KBM-7 (cell line): ENCODE measurements at regions not wholly inside any gene's neighbourhood (a gene's known extent, or its start where the extent isn't known, plus 50 kb on each side); places are given as distances from the start of the nearest gene placed in this dataset.
A peak's percentile ranks its signal among the peaks of the same experiment; 100 is the strongest.

ENCODE experiments used
- DNase-seq: peaks from one replicate; pipeline ENCODE4 v3.0.0-alpha.2; 2015
- in situ Hi-C: fragments of 300-500 bp; cut with MboI; formaldehyde crosslinking; loops from 2 replicates; pipeline ENCODE4 v1.14.3; 2020; ENCODE audit warnings: low sequenced_read_pairs, low pct_unique_long_range_greater_than_20kb, mixed read lengths

DNA sequence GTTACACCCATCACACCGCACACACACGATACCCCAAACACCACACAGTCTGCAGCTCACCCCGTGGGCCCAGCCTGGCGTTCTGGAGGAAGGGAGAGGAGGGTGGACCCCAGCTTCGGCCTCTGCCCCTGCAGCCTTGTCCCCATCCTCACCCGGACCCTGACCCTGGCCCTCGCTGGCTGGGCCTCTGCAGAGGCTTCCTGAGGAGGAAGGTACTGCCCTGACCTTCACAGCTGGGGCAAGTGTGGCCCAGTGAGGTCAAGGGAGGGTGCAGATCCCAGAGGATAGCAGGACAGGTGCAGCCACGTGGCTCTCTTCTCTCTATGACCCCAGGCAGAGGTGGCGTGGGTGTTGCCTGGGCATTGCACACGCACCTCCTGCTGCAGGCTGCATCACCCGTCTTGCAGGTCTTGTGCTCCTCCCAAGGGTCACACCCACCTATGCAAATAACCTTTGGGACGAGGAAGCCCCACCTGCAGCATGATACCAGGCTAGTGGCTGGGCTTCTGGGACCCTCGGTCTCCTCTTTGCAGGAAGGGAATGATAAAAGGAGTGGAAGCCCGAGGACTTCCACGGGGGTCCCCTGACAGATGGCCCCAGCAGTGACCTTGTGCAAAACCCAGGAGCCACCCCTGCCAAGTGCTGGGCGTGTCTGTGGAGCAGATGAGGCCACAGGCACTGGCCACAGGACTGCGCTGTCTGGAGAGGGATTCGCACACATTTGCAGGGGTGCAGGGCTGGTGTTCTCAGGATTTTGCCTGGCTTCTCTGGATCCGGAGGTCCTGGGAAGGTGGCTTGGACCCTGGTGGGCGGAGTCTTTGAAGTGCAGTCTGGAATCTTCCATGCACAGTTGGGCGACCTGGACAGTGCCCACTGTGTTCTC, 1241.5 kb downstream of the BRD1 start:
- in situ Hi-C loops = no loop called here
- no peak for DNase-seq

GRCh38 chr22:48584170-48584569, 1243.5 kb downstream of the BRD1 start:
- DNase-seq = no peak
- in situ Hi-C loops = no loop called here

GRCh38 chr22:48581796-48582469, 1245.7 kb downstream of the BRD1 start:
- DNase-seq = peak; percentile 8
- in situ Hi-C loops = no loop called here

DNA sequence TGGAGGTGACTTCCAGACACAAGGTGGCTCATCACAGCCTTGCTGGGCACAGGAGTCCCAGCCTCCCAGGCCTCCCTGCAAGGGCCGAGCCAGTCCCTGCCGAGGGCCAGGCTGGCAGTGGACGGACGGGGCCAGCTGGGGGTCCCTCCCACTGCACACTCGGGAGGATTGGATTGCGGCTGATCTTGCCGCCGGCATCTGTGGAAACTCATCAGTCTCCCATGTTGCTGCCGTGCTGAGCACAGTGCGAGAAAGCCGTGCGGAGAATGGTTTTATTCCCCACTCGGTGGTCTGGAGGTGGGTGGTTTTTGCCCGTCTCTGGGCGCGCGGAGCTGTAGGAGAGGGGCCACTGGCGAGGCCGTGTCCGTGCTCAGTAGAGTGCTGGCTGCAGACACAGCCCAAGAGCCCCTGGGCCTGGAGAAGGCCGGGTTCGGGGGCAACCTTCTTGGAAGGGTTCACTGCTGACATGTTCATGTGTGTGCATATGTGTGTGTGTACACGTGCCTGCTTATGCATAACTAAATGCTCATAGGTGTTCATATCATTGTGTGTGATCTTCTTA, 1246.4 kb downstream of the BRD1 start:
- in situ Hi-C loops = no loop called here
- DNase-seq = no peak

DNA sequence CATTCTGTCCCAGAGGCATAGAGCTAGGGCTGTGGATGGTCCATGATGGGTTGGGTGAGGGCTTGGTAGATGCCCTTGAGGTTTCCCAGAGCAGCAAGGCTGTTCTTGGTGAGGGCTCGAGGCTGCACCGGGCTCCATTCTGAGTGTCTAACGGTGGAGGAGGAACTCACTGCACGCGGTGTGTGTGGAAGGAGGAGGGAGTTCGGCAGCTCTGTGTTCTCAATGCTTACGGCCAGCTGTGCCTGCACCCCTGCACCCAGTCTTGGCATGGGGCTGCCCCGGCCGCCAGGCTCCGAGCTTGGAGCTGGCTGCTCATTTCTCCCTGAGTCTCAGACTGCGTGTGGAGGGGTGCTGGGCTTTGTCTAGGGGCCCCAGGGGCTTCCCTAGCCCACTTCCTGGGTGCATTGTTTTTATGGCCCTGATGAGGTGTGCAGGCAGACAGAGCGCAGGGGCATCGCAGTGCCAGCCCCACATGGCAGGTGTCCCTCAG, 1247.1 kb downstream of the BRD1 start:
- in situ Hi-C loops = no loop called here
- no peak for DNase-seq

DNA sequence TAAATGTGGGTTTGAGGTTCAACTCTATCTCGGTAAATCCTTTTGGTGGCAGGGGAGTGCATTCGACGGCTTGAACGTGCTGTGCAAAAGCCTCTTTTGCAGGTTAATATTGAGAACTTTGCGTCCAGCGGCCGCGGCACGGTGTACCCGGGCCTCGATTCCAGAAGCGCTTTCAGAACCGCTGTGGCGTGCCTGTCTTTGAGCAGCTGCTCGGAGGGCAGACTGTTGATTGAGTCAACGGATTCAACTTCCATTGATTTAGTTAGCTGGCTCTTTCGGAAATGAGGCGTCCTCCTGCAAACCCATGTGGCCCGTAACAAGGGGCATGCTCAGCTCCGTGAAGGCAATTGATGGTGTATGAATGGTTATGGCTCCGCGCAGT, 1247.8 kb downstream of the BRD1 start:
- no peak for DNase-seq
- in situ Hi-C loops = no loop called here

GRCh38 chr22:48579043-48579927, 1248.4 kb downstream of the BRD1 start:
- in situ Hi-C loops = no loop called here
- no peak for DNase-seq

DNA sequence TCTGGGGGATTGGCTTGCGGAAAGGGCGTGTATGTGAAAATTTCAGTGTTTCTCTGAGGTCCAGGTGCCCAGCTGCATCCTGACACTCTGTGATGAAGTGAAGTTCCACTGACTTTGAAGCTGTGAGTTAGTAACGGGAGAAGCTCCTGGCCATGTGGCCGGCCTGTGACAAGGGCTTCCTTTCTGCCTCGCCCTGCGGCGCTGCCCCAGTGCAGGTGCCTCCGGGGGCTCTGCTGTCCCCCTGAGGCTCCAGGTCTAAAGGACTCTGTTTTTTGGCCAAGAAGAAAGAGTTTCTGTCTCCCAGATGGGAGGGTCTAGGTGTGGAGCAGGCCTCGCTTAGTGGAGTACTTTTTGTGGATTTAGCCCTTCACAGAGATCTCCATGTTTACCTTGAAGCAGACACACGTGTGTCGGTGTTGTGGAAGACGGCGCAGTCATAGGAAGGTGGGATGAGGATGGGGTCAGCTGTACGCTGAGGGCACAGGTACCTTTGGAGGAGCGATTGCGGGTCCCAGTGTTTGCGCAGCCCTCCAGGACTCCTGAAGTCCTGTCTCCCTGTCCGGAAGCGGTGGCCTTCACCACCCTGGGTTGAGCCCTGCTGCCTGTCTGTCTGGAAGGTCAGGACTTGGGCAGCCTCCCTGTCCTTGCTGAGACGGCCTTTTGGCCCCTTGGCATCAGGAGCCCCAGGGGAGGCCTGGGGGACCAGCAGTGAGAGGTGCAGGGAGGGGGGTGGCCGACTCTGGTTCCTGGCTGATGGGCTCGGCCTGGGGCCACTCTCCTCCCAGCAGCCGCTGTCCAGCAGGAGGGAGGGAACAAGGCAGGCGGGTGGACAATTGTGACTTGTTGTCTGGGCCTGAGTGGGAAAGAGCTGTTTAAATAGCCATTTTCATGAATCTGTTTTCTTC, 1249.3 kb downstream of the BRD1 start:
- DNase-seq = no peak
- in situ Hi-C loops = no loop called here

GRCh38 chr22:48577691-48578090, 1250.0 kb downstream of the BRD1 start:
- in situ Hi-C loops = no loop called here
- DNase-seq = no peak

GRCh38 chr22:48577014-48577690, 1250.5 kb downstream of the BRD1 start:
- DNase-seq = no peak
- in situ Hi-C loops = no loop called here

GRCh38 chr22:48576333-48577013, 1251.2 kb downstream of the BRD1 start:
- in situ Hi-C loops = no loop called here
- DNase-seq = peak; percentile 25

DNA sequence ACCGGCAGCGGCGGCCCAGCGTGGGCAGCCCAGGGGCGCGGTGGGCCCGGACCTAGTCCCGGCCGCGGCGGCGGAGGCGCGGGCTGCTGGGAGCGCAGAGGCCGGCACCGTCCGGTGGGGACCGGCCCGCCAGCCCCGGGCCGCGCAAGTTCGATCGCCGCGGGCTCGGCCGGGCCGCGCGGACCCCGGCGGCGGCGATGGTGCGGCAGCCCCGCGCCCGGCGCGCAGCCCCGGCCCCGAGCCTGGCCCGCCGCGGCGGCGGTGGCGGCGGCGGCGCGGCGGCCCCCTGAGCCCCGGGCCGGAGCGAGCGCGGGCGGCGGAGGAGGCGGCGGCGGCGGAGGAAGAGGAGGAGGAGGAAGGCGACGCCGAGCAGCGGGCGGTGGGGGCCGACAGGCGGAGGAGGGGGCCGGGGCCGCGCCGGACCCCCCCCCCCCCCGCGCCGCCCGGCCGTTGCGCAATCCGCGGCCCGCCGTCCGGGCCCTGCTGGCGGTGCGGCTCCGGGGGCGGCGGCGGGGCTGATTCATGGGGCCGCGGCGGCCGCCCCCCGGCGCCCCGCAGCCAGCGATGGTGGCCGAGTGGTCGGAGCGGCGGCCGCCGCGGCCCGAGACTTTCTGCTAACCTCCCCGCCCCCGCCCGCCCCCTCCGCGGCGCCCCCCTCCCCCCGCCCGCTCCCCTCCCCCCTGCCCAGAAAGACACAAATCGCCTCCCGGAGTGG, 1251.9 kb downstream of the BRD1 start:
- DNase-seq = no peak
- in situ Hi-C loops = no loop called here

GRCh38 chr22:48574776-48575617, 1252.7 kb downstream of the BRD1 start:
- in situ Hi-C loops = no loop called here
- DNase-seq = peak; percentile 59

DNA sequence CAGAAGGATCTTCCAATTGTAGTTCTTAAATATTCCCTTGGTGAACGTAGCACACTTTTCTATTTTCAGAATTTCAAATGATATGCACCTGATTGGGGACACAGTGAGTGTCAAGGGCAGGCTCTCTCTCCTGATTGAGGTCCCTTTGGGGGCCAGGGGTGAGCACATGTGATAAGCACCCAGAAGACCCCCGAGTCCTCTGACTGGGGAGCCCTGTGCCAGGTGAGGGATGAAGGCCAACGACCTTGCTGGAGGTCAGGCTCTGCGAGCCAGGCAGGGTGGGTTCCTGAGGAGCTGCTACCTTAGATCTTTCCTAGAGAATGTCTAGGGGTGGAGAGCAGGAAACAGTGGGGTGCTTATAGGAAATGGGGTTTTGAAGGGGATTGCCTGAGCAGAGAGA, 1253.9 kb downstream of the BRD1 start:
- no peak for DNase-seq
- in situ Hi-C loops = no loop called here

- no peak for DNase-seq
- in situ Hi-C loops = no loop called here
Observed at GRCh38 chr22:48572951-48573350, 1254.7 kb downstream of the BRD1 start.

DNA sequence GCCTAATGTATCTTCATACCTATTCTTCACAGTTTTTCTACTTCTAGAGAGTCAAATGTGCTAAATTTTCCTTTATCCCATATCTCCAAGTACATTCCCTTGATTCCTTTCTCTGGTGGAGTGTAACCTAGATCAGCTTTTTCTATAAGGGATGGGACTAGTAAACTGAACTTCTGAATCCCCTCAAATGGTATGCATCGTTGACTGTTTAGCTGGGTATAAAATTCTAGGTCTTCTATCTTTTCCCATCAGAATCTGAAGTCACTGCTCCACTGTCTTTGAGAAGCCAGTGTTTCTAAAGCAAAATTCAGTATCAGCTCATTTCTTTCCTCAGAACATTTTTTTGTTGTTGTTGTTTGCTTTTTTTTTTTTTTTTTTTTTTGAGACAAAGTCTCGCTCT, 1256.8 kb downstream of the BRD1 start:
- in situ Hi-C loops = no loop called here
- no peak for DNase-seq
